GM12865 (cell line): ENCODE measurements at regions not wholly inside any gene's neighbourhood (a gene's known extent, or its start where the extent isn't known, plus 50 kb on each side); places are given as distances from the start of the nearest gene placed in this dataset.

Experiments
- DNase-seq: peaks from one replicate; pipeline ENCODE4 v3.0.0; 2010; ENCODE audit warnings: low read depth
- H3K4me3 ChIP-seq: 2 replicates; pipeline ENCODE4 v1.5.1; 2011; ENCODE audit warnings: mild to moderate bottlenecking, low read depth, low read length, control low read depth
- TF ChIP-seq, protein P1 (sequence below): IDR thresholded peaks from 2 replicates; pipeline ENCODE4 v1.5.1; 2011; ENCODE audit warnings: low read length, control low read depth, low read depth, inconsistent platforms; ENCODE audit not compliant: insufficient read depth; ENCODE audit errors: missing control alignments

DNA sequence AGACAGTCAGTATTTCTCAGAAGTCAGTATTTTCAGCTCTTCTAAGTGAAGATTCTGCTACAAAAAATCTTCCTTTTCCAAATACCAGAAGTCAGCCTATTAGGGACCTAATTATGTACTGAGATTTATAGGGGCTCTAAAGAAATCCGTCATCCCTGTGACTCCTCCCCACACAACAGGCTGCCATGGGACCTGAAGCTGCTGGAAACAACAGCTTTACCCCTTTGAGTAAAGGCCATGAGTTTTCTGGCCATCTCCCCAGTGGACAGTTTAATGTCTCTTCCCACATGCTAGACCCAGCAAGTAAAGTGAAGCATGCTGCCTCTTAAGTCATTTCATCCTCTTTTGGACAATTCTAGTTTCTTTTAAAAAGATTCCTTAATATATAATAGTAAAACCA lies 255.7 kb upstream of the ACVR2A start:
- no peak for DNase-seq
- TF ChIP-seq, protein P1, sequence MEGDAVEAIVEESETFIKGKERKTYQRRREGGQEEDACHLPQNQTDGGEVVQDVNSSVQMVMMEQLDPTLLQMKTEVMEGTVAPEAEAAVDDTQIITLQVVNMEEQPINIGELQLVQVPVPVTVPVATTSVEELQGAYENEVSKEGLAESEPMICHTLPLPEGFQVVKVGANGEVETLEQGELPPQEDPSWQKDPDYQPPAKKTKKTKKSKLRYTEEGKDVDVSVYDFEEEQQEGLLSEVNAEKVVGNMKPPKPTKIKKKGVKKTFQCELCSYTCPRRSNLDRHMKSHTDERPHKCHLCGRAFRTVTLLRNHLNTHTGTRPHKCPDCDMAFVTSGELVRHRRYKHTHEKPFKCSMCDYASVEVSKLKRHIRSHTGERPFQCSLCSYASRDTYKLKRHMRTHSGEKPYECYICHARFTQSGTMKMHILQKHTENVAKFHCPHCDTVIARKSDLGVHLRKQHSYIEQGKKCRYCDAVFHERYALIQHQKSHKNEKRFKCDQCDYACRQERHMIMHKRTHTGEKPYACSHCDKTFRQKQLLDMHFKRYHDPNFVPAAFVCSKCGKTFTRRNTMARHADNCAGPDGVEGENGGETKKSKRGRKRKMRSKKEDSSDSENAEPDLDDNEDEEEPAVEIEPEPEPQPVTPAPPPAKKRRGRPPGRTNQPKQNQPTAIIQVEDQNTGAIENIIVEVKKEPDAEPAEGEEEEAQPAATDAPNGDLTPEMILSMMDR: no peak
- no peak overlapping the region for H3K4me3 ChIP-seq

DNA sequence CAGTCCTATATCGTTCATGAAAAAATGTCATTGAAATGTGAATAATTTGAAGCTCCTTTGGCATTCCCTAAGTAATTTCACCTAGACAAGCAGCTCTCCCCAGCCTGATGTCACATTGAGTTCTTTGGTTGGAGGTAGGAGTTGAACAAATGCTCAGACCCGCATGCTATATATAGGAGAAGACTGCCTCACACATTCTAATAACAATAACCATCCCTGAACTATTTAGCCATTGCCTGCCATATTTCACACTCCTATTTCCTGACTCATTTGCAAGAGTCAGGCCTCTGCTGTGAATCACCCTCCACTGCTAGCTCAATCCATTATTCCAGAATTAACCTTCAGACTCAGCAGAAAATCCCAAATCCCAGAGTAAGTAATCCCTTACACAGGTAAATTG lies 256.6 kb upstream of the ACVR2A start:
- TF ChIP-seq, protein P1: no peak
- no peak overlapping the region for H3K4me3 ChIP-seq
- no peak for DNase-seq

DNA sequence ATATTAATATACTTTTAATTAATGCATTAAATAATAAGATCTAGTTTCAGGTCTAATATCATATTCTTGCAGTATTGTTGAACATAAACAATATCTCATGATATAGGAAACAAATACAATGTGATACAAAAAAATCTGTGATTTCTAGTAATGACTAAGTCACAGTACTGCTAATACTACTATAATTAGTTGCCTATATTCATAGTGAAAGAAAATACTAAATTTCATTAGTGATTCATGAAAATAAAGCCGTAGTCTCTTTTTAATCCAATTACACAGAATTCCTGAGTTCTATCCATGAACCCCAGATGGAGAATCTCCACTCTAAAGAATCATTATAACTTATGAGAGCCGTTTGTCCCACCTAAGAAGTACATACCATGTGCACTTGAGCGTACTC lies 266.3 kb upstream of the ACVR2A start:
- no peak overlapping the region for H3K4me3 ChIP-seq
- no peak for DNase-seq
- TF ChIP-seq, protein P1: no peak

DNA sequence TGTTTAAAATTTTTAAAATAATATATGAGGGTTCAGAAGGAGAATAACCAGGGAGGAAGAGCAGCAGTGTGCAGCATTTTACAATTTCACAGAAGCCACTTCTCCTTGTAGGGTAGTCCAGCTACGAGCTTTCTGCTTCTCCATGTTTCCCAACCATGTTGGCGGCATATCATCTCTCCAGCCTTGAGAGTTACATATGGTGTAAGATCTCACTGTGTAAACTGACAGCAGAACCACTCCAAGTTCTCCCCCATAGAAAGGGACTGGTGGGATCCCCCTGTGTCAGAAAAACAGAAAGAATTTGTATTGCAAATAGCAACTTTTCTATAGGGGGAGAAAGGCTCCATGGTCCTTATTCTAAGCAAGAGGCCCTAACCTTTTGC lies 266.8 kb upstream of the ACVR2A start:
- TF ChIP-seq, protein P1: no peak
- no peak overlapping the region for H3K4me3 ChIP-seq
- DNase-seq: no peak

DNA sequence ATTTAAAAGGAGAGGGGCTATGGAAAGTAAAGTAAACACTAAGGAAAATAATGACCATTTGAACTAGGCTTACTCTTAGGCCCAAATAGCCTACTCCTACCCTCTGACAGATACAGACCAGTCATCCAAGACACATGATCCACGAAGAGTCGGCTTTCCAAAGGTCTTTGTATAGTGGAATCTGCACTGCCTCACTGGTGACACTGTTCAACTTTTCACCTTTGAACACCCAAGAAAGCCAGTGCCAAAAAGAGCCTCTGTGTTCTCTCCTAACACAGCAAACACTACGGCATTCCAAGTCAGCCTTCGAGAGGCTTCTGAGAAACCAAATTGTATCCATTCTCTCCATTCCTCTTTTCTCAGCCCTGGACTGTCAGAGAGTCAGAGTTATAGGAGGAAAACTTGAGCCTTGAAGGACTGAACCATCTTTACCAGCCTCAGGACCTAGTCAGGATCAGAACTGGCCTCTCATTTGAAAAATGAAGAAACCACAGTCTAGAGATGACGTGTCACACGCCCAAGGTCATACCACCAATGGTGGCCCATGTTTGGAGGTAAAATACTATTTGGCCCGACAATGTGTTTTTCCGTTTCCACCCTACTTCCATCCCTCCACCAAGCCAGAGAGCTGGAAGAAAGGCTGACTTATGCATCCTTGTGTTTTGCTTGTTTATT lies 267.4 kb upstream of the ACVR2A start:
- no peak overlapping the region for H3K4me3 ChIP-seq
- no peak for DNase-seq
- TF ChIP-seq, protein P1: no peak

DNA sequence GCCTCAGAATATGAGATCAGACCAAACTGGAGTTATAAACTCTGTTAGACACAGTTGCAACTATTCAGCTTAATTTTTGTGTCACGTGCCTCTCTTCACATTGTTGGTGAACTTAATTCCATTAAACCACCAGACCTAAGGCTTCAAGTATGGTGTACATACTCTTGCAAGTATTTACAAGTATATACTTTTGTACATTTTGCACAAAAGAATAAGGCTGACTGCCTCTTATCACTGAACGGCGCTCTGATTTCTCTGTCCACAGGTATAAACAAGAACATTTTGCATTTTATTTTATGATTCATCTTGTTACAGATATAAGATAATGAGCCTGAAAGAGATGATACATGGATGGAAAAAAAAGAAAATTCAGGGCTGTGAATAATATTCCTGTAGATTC lies 269.7 kb upstream of the ACVR2A start:
- DNase-seq: no peak
- H3K4me3 ChIP-seq: no peak overlapping the region
- TF ChIP-seq, protein P1: no peak

DNA sequence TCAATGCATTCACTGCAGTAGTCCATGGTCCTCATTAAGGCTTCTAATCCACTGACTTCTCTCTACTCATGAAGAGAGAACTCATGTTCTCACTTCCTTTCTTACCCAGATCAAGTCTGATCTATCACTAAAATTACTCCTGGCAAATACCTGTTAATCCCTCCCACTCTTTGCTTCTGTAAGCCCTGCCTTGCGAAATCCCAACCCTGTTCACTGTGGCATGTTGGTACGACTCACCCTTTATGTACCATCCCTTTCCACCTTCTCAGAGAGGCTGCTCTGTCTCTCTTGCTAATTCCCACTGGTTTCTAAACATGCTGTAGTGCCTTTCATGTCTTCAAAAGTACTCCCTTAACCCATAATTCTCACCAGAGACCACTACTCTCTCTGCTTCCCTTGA lies 272.2 kb upstream of the ACVR2A start:
- DNase-seq: no peak
- no peak overlapping the region for H3K4me3 ChIP-seq
- TF ChIP-seq, protein P1: no peak
